HepG2 (cell line): ENCODE measurements at regions not wholly inside any gene's neighbourhood (a gene's known extent, or its start where the extent isn't known, plus 50 kb on each side); places are given as distances from the start of the nearest gene placed in this dataset.

ENCODE experiments used
- CHD2 ChIP-seq: IDR thresholded peaks from 2 replicates; pipeline ENCODE4 v1.6.1; 2011; ENCODE audit warnings: low read depth, low read length, improper control_type of control experiment
- CTCF ChIP-seq: sonication (generic); formaldehyde crosslinking; IDR thresholded peaks from 2 replicates; pipeline ENCODE4 v1.5.0; 2020; ENCODE audit warnings: mild to moderate bottlenecking, missing genetic modification reagents, moderate library complexity
- EED ChIP-seq: sonication (generic); formaldehyde crosslinking; IDR thresholded peaks from 2 replicates; pipeline ENCODE4 v1.5.0; 2020; ENCODE audit warnings: mild to moderate bottlenecking, missing genetic modification reagents
- ELF3 ChIP-seq: IDR thresholded peaks from 2 replicates; pipeline ENCODE4 v1.6.1; 2016; ENCODE audit warnings: missing genetic modification reagents, missing compliant biosample characterization
- MZF1 ChIP-seq: sonication (generic); formaldehyde crosslinking; IDR thresholded peaks from 2 replicates; pipeline ENCODE4 v1.8.1; 2023; ENCODE audit warnings: mild to moderate bottlenecking, missing genetic modification reagents, borderline replicate concordance
- POLR2A ChIP-seq, 2 experiments: IDR thresholded peaks; 2 replicates each; pipeline ENCODE4 v1.6.1; 2011; ENCODE audit warnings: low read depth in 2 of 2, low read length in 2 of 2, mild to moderate bottlenecking in 1 of 2, moderate library complexity in 1 of 2; ENCODE audit not compliant: insufficient read depth in 1 of 2
- REST ChIP-seq, 2 experiments: IDR thresholded peaks; 2 replicates each; pipeline ENCODE4 v1.6.1; 2011 to 2012; ENCODE audit warnings: low read length in 2 of 2, borderline replicate concordance in 1 of 2, low read depth in 1 of 2, mild to moderate bottlenecking in 1 of 2, moderate library complexity in 1 of 2
- SMAD1 ChIP-seq: sonication (generic); formaldehyde crosslinking; IDR thresholded peaks from 2 replicates; pipeline ENCODE4 v1.4.0; 2020; ENCODE audit warnings: missing genetic modification reagents, low read depth, mild to moderate bottlenecking, borderline replicate concordance
- SP2 ChIP-seq: sonication (generic); formaldehyde crosslinking; IDR thresholded peaks from 2 replicates; pipeline ENCODE4 v1.5.1; 2020; ENCODE audit warnings: mild to moderate bottlenecking, missing genetic modification reagents
- ZNF274 ChIP-seq: sonication (generic); formaldehyde crosslinking; IDR thresholded peaks from 2 replicates; pipeline ENCODE4 v1.5.1; 2020; ENCODE audit warnings: mild to moderate bottlenecking, missing genetic modification reagents
- ZNF510 ChIP-seq: sonication (generic); formaldehyde crosslinking; IDR thresholded peaks from 2 replicates; pipeline ENCODE4 v1.4.0; 2020; ENCODE audit warnings: low read depth, mild to moderate bottlenecking, missing genetic modification reagents
- ZNF589 ChIP-seq: sonication (generic); formaldehyde crosslinking; conservative IDR thresholded peaks from 2 replicates; pipeline ENCODE4 v1.8.0; 2022; ENCODE audit warnings: mild to moderate bottlenecking, moderate library complexity, missing genetic modification reagents

- TF ChIP-seq REST (IDR thresholded peaks at IDR 0.05; ENCODE audit: borderline replicate concordance in 1 of 2, low read depth in 1 of 2, low read length in 2 of 2) (no peak), EED (no peak), CTCF (no peak), ZNF274 (CRISPR knock-in tag) (no peak), CHD2 (no peak), ZNF510 (CRISPR knock-in tag) (no peak), POLR2A (IDR thresholded peaks at IDR 0.05; ENCODE audit: insufficient read depth in 1 of 2, low read depth in 2 of 2, low read length in 2 of 2) (no peak), ZNF589 (CRISPR knock-in tag) (no peak), MZF1 (CRISPR knock-in tag) (no peak), SMAD1 (no peak), ELF3 (CRISPR knock-in tag) (no peak), SP2 (no peak)
Observed at GRCh38 chr10:33920351-33920750, 585.9 kb upstream of the NRP1 start.
